Testis (tissue), 2 donors: ENCODE measurements at regions not wholly inside any gene's neighbourhood (a gene's known extent, or its start where the extent isn't known, plus 50 kb on each side); places are given as distances from the start of the nearest gene placed in this dataset.

Experiments used
- DNase-seq: peaks from one replicate; pipeline ENCODE4 v3.0.0-alpha.2; 2019
- H3K27ac ChIP-seq, 2 donors: fragments of 200-600 bp; sonication (generic); one replicate each; pipeline ENCODE4 v1.5.1; 2019
- H3K27me3 ChIP-seq: fragments of 200-600 bp; sonication (generic); one replicate; pipeline ENCODE4 v1.5.1; 2019
- H3K36me3 ChIP-seq: fragments of 200-600 bp; sonication (generic); one replicate; pipeline ENCODE4 v1.5.1; 2017; ENCODE audit warnings: low read depth; ENCODE audit errors: missing control alignments
- H3K4me1 ChIP-seq: fragments of 200-600 bp; sonication (generic); one replicate; pipeline ENCODE4 v1.5.1; 2019
- H3K4me3 ChIP-seq, 2 donors: fragments of 200-600 bp; sonication (generic); one replicate each; pipeline ENCODE4 v1.5.1; 2017 to 2019
- H3K9me3 ChIP-seq: fragments of 200-600 bp; sonication (generic); one replicate; pipeline ENCODE4 v1.5.1; 2017
- CTCF ChIP-seq, 3 experiments: fragments of 450-650 bp in 2 of 3; fragments of 200-600 bp in 1 of 3; sonication (generic) in 1 of 3; IDR thresholded peaks; one replicate each; pipeline ENCODE4 v1.5.1; 2016 to 2019; ENCODE audit warnings: antibody characterized with exemption in 3 of 3, mild to moderate bottlenecking in 2 of 3, moderate library complexity in 1 of 3
- POLR2A ChIP-seq: fragments of 450-650 bp; IDR thresholded peaks from one replicate; pipeline ENCODE4 v1.6.1; 2017; ENCODE audit warnings: antibody characterized with exemption, mild to moderate bottlenecking, moderate library complexity
- WGBS, 2 donors: methylation state at CpG; one replicate each; pipeline ENCODE4 v1.1.5; 2018; 5-methylcytosine and 5-hydroxymethylcytosine counted together
- intact Hi-C: fragments of 100-400 bp; cut with DNase I; formaldehyde crosslinking; loops from one replicate; pipeline ENCODE4 v1.15.1; 2023; ENCODE audit warnings: low total_unique reads

- Histone ChIP-seq H3K27me3 (no peaks in the 10 kb centered on the region), H3K27ac (no peak overlapping the region), H3K4me3 (no peak overlapping the region), H3K36me3 (no peaks in the 10 kb centered on the region), H3K9me3 (no peaks in the 10 kb centered on the region), H3K4me1 (no peaks in the 10 kb centered on the region)
- DNase-seq: no peak
- 68 to 76% methylated on average over 6 of the region's 6 CpGs for WGBS, 2 donors
- TF ChIP-seq POLR2A: no peak
- TF ChIP-seq CTCF (IDR thresholded peaks at IDR 0.05): no peak
- intact Hi-C loops: no loop called here
Measured at GRCh38 chr2:62302631-62303435, 106.9 kb downstream of the B3GNT2 start.

GRCh38 chr2:62300925-62301324, 105.0 kb downstream of the B3GNT2 start:
- Histone ChIP-seq H3K4me3 (no peak overlapping the region), H3K36me3 (no peaks in the 10 kb centered on the region), H3K9me3 (no peaks in the 10 kb centered on the region), H3K27me3 (no peaks in the 10 kb centered on the region), H3K4me1 (no peaks in the 10 kb centered on the region), H3K27ac (no peak overlapping the region)
- WGBS, 2 donors: 74 to 81% methylated on average over 4 of the region's 4 CpGs
- no peak for TF ChIP-seq CTCF (IDR thresholded peaks at IDR 0.05)
- no peak for TF ChIP-seq POLR2A
- intact Hi-C loops: no loop called here
- no peak for DNase-seq

- no peak overlapping the region for H3K27ac ChIP-seq
- H3K36me3 ChIP-seq: no peaks in the 10 kb centered on the region
- no peak for TF ChIP-seq POLR2A
- no peak for TF ChIP-seq CTCF (IDR thresholded peaks at IDR 0.05)
- H3K27me3 ChIP-seq: no peaks in the 10 kb centered on the region
- peaks cover 3% of the 10 kb centered on the region for H3K4me1 ChIP-seq
- no peak for DNase-seq
- WGBS, 2 donors: 82 to 88% methylated on average over 3 of the region's 3 CpGs
- no peak overlapping the region for H3K4me3 ChIP-seq
- no peaks in the 10 kb centered on the region for H3K9me3 ChIP-seq
- intact Hi-C loops: no loop called here
Measured at GRCh38 chr2:62297624-62298010, 101.7 kb downstream of the B3GNT2 start.

GRCh38 chr2:62296832-62297623, 101.1 kb downstream of the B3GNT2 start:
- 83 to 86% methylated on average over 8 of the region's 8 CpGs for WGBS, 2 donors
- H3K4me3 ChIP-seq: no peak overlapping the region
- H3K9me3 ChIP-seq: no peaks in the 10 kb centered on the region
- TF ChIP-seq POLR2A: no peak
- no peak for TF ChIP-seq CTCF (IDR thresholded peaks at IDR 0.05)
- no peaks in the 10 kb centered on the region for H3K27me3 ChIP-seq
- intact Hi-C loops: no loop called here
- no peaks in the 10 kb centered on the region for H3K36me3 ChIP-seq
- H3K27ac ChIP-seq: no peak overlapping the region
- no peak for DNase-seq
- peaks cover 3% of the 10 kb centered on the region for H3K4me1 ChIP-seq
